Hepatocyte (in vitro differentiated cells): ENCODE measurements at regions not wholly inside any gene's neighbourhood (a gene's known extent, or its start where the extent isn't known, plus 50 kb on each side); places are given as distances from the start of the nearest gene placed in this dataset.
"Not testable (repeated sequence)": the region's sequence is repeated elsewhere in the genome, so short reads cannot be mapped to it uniquely, and the experiment has no call there.

ENCODE experiments used
- DNase-seq: peaks from one replicate; pipeline ENCODE4 v3.0.0-alpha.2; 2016; ENCODE audit warnings: low spot score
- H2AFZ ChIP-seq: fragments of 200-600 bp; sonication (generic); 2 replicates; pipeline ENCODE4 v1.6.0; 2016; ENCODE audit warnings: antibody characterized with exemption, mild to moderate bottlenecking
- H3K27ac ChIP-seq: fragments of 200-600 bp; sonication (generic); 2 replicates; pipeline ENCODE4 v1.5.1; 2016; ENCODE audit warnings: mild to moderate bottlenecking
- H3K27me3 ChIP-seq: fragments of 200-600 bp; sonication (generic); 2 replicates; pipeline ENCODE4 v1.6.1; 2016
- H3K36me3 ChIP-seq: fragments of 200-600 bp; sonication (generic); replicated peaks from 2 replicates; pipeline ENCODE4 v1.5.1; 2016; ENCODE audit warnings: low read depth; ENCODE audit not compliant: insufficient read depth
- H3K4me1 ChIP-seq: fragments of 200-600 bp; sonication (generic); 2 replicates; pipeline ENCODE4 v1.5.1; 2016; ENCODE audit warnings: mild to moderate bottlenecking, moderate library complexity; ENCODE audit not compliant: insufficient read depth
- H3K4me2 ChIP-seq: fragments of 200-600 bp; sonication (generic); 2 replicates; pipeline ENCODE4 v1.6.0; 2016
- H3K4me3 ChIP-seq: fragments of 200-600 bp; sonication (generic); 2 replicates; pipeline ENCODE4 v1.5.1; 2016; ENCODE audit warnings: mild to moderate bottlenecking
- H3K79me2 ChIP-seq: fragments of 200-600 bp; sonication (generic); 2 replicates; pipeline ENCODE4 v1.6.0; 2017; ENCODE audit warnings: mild to moderate bottlenecking
- H3K9me2 ChIP-seq: fragments of 200-600 bp; sonication (generic); replicated peaks from 2 replicates; pipeline ENCODE4 v1.6.0; 2017; ENCODE audit warnings: mild to moderate bottlenecking; ENCODE audit not compliant: insufficient read depth
- H3K9me3 ChIP-seq: fragments of 200-600 bp; sonication (generic); 2 replicates; pipeline ENCODE4 v1.5.1; 2016; ENCODE audit warnings: low read depth, mild to moderate bottlenecking
- H4K20me1 ChIP-seq: fragments of 200-600 bp; sonication (generic); 2 replicates; pipeline ENCODE4 v1.6.0; 2016; ENCODE audit warnings: mild to moderate bottlenecking; ENCODE audit not compliant: insufficient read depth, poor library complexity, severe bottlenecking
- CTCF ChIP-seq: fragments of 200-600 bp; sonication (generic); IDR thresholded peaks from 2 replicates; pipeline ENCODE4 v1.5.1; 2016; ENCODE audit warnings: antibody characterized with exemption, mild to moderate bottlenecking; ENCODE audit not compliant: poor library complexity
- EZH2 ChIP-seq: fragments of 200-600 bp; sonication (generic); IDR thresholded peaks from 2 replicates; pipeline ENCODE4 v1.6.1; 2016; ENCODE audit warnings: antibody characterized with exemption, mild to moderate bottlenecking, borderline replicate concordance
- EZH2phosphoT487 ChIP-seq: fragments of 200-600 bp; sonication (generic); IDR thresholded peaks from one replicate; pipeline ENCODE4 v1.6.1; 2018; ENCODE audit warnings: antibody characterized with exemption, mild to moderate bottlenecking, low read depth, moderate library complexity; ENCODE audit not compliant: unreplicated experiment, severe bottlenecking
- WGBS: methylation state at CpG from one replicate; pipeline ENCODE4 v1.1.6; 2016; ENCODE audit warnings: low lambda C conversion rate; ENCODE audit errors: missing lambda C conversion rate; 5-methylcytosine and 5-hydroxymethylcytosine counted together

DNA sequence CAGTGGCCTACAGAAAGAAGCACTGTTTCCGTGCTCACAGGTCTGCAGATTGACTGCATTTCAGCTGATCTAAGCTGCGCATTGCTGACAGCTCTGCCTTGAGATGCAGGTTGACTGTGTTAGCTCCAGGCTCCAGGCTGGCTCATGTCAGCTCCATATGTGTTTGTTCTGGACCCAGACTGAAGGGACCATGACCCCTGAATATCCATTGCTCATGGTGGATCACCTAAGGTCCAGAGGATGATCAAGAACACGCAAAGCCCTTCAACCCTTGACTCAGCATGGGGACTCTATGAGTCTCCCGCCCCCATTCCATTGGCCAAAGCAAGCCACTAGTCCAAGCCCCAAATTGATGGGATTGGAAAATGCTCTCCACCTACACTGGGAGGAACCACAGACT is 239.3 kb upstream of the C16orf82 start:
- no peaks in the 10 kb centered on the region for H3K27me3 ChIP-seq
- no peaks in the 10 kb centered on the region for H4K20me1 ChIP-seq
- no peaks in the 10 kb centered on the region for H3K4me1 ChIP-seq
- no peaks in the 10 kb centered on the region for H3K9me2 ChIP-seq
- no peak for DNase-seq
- H3K36me3 ChIP-seq, result no peaks in the 10 kb centered on the region
- H3K4me2 ChIP-seq, result no peak overlapping the region
- no peak for TF ChIP-seq EZH2
- no peak for TF ChIP-seq CTCF
- no peak for TF ChIP-seq EZH2phosphoT487
- peaks cover 1% of the 10 kb centered on the region for H3K9me3 ChIP-seq
- 78% methylated on average over 4 of the region's 4 CpGs for WGBS
- no peak overlapping the region for H2AFZ ChIP-seq
- H3K4me3 ChIP-seq, result no peak overlapping the region
- no peak overlapping the region for H3K27ac ChIP-seq
- no peaks in the 10 kb centered on the region for H3K79me2 ChIP-seq

- TF ChIP-seq EZH2 (no peak), EZH2phosphoT487 (no peak), CTCF (no peak)
- WGBS, result 77% methylated on average over 5 of the region's 5 CpGs
These were observed 236.1 kb upstream of the C16orf82 start for GRCh38 chr16:26830428-26831127.

DNA sequence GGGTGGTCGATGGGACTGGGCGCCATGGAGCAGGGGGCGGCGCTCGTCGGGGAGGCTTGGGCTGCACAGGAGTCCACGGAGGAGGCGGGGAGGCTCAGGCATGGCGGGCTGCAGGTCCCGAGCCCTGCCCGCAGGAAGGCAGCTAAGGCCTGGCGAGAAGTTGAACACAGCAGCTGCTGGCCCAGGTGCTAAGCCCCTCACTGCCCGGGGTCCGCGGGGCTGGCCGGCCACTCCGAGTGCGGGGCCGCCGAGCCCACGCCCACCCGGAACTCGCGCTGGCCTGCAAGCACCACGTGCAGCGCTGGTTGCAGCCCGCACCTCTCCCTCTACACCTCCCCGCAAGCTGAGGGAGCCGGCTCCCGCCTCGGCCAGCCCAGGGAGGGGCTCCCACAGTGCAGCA is 230.6 kb upstream of the C16orf82 start:
- H3K27me3 ChIP-seq, H4K20me1 ChIP-seq, H3K9me3 ChIP-seq, H3K4me2 ChIP-seq, H2AFZ ChIP-seq, H3K36me3 ChIP-seq, H3K9me2 ChIP-seq, DNase-seq, H3K27ac ChIP-seq, H3K79me2 ChIP-seq, H3K4me3 ChIP-seq, H3K4me1 ChIP-seq: not testable (repeated sequence)
- WGBS, result 98% methylated on average over 27 of the region's 31 CpGs

More at GRCh38 chr16:26830428-26831127, 236.1 kb upstream of the C16orf82 start:
- Histone ChIP-seq H3K9me2 (no peaks in the 10 kb centered on the region), H4K20me1 (no peaks in the 10 kb centered on the region), H3K36me3 (no peaks in the 10 kb centered on the region), H3K27ac (no peak overlapping the region), H3K4me2 (no peak overlapping the region), H2AFZ (no peak overlapping the region), H3K4me1 (no peaks in the 10 kb centered on the region), H3K27me3 (no peaks in the 10 kb centered on the region), H3K9me3 (peaks cover 3% of the 10 kb centered on the region), H3K79me2 (no peaks in the 10 kb centered on the region), H3K4me3 (no peak overlapping the region)
- DNase-seq, result no peak

- Histone ChIP-seq H3K4me1 (no peaks in the 10 kb centered on the region), H3K27ac (no peak overlapping the region), H3K36me3 (no peaks in the 10 kb centered on the region), H4K20me1 (no peaks in the 10 kb centered on the region), H2AFZ (no peak overlapping the region), H3K9me2 (no peaks in the 10 kb centered on the region), H3K4me2 (no peak overlapping the region), H3K79me2 (no peaks in the 10 kb centered on the region), H3K27me3 (no peaks in the 10 kb centered on the region), H3K4me3 (no peak overlapping the region), H3K9me3 (no peaks in the 10 kb centered on the region)
- TF ChIP-seq EZH2phosphoT487 (no peak), CTCF (no peak), EZH2 (no peak)
- no peak for DNase-seq
- WGBS, result 87% methylated on average over 6 of the region's 6 CpGs
These were observed 227.8 kb upstream of the C16orf82 start for GRCh38 chr16:26838931-26839330.
